ENCODE measurements at regions not wholly inside any gene's neighbourhood (a gene's known extent, or its start where the extent isn't known, plus 50 kb on each side); places are given as distances from the start of the nearest gene placed in this dataset.

DNA sequence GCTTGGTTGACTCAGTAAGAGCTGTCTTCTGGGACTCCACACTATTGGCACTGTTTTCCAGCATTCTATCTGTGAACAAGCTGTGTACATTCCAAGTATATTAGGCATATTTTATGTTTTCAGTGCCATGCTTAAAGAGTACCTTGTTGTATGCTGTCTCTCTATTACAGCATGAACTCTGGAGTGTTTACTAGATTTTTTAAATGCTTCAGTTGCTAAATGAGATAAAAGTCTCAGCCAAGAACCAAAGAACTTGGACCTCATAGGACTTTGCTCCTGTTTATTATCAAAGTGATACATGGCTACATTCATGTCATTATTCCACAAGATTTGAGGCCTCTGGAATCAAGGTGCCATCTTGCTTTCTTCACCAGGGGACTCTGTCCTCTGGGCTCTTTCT lies 167.2 kb downstream of the C9orf152 start:
- TF ChIP-seq, protein P1, sequence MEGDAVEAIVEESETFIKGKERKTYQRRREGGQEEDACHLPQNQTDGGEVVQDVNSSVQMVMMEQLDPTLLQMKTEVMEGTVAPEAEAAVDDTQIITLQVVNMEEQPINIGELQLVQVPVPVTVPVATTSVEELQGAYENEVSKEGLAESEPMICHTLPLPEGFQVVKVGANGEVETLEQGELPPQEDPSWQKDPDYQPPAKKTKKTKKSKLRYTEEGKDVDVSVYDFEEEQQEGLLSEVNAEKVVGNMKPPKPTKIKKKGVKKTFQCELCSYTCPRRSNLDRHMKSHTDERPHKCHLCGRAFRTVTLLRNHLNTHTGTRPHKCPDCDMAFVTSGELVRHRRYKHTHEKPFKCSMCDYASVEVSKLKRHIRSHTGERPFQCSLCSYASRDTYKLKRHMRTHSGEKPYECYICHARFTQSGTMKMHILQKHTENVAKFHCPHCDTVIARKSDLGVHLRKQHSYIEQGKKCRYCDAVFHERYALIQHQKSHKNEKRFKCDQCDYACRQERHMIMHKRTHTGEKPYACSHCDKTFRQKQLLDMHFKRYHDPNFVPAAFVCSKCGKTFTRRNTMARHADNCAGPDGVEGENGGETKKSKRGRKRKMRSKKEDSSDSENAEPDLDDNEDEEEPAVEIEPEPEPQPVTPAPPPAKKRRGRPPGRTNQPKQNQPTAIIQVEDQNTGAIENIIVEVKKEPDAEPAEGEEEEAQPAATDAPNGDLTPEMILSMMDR (IDR thresholded peaks at IDR 0.05; ENCODE audit: insufficient read depth, low read depth, low read length): no peak
- TF ChIP-seq EZH2 (IDR thresholded peaks at IDR 0.05; ENCODE audit: insufficient read depth, low read length): no peak
